OCI-LY7 (cell line): ENCODE measurements at regions not wholly inside any gene's neighbourhood (a gene's known extent, or its start where the extent isn't known, plus 50 kb on each side); places are given as distances from the start of the nearest gene placed in this dataset.

Experiments used
- BruUV-seq: library from RNA; stranded (reverse); fragments of 400-500 nt; replicated peaks from 2 replicates; lab custom pipeline; 2021; lab: Mats Ljungman, UMichigan
- CTCF ChIA-PET: fragments of 300-600 bp; sonication (Branson Sonifier 250); formaldehyde crosslinking; loops from one replicate; lab custom pipeline; 2022; ENCODE audit warnings: antibody characterized with exemption; ENCODE audit not compliant: unreplicated experiment; lab: Charles Lee
- POLR2A ChIA-PET: fragments of 300-600 bp; sonication (Branson Sonifier 250); formaldehyde crosslinking; loops from one replicate; lab custom pipeline; 2022; ENCODE audit warnings: antibody characterized with exemption; lab: Charles Lee
- DNase-seq: peaks from one replicate; pipeline ENCODE4 v3.0.0-alpha.2; 2015; ENCODE audit warnings: low spot score
- H2AFZ ChIP-seq: fragments of 200-600 bp; sonication (generic), shearing (Covaris generic); 2 replicates; pipeline ENCODE4 v1.6.1; 2014; ENCODE audit warnings: mild to moderate bottlenecking, antibody characterized with exemption, low read length, moderate library complexity
- H3K27ac ChIP-seq: fragments of 200-600 bp; sonication (generic); 2 replicates; pipeline ENCODE4 v1.5.1; 2014; ENCODE audit warnings: mixed run types, low read depth, mild to moderate bottlenecking, moderate library complexity, low read length, inconsistent platforms; ENCODE audit not compliant: poor library complexity, severe bottlenecking
- H3K36me3 ChIP-seq: fragments of 200-600 bp; sonication (generic); 2 replicates; pipeline ENCODE4 v1.6.1; 2014; ENCODE audit warnings: mild to moderate bottlenecking, antibody characterized with exemption, low read length, moderate library complexity, mixed read lengths; ENCODE audit not compliant: insufficient read depth
- H3K4me1 ChIP-seq: fragments of 200-600 bp; sonication (generic); 2 replicates; pipeline ENCODE4 v1.5.1; 2014; ENCODE audit warnings: mild to moderate bottlenecking, low read length; ENCODE audit not compliant: insufficient read depth, poor library complexity, severe bottlenecking
- H3K4me2 ChIP-seq: fragments of 200-600 bp; sonication (generic); 2 replicates; pipeline ENCODE4 v1.6.1; 2014; ENCODE audit warnings: mild to moderate bottlenecking, low read length
- H3K4me3 ChIP-seq: fragments of 200-600 bp; sonication (generic); 2 replicates; pipeline ENCODE4 v1.5.1; 2014; ENCODE audit warnings: mild to moderate bottlenecking, low read depth, low read length; ENCODE audit not compliant: poor library complexity, severe bottlenecking
- H3K79me2 ChIP-seq: fragments of 200-600 bp; sonication (generic); 2 replicates; pipeline ENCODE4 v1.6.1; 2016; ENCODE audit warnings: low read depth, mild to moderate bottlenecking, low read length, moderate library complexity, mixed read lengths; ENCODE audit not compliant: insufficient read depth
- H3K9me2 ChIP-seq: fragments of 200-600 bp; sonication (generic); 2 replicates; pipeline ENCODE4 v1.6.1; 2016; ENCODE audit warnings: mild to moderate bottlenecking, low read length, mixed read lengths; ENCODE audit not compliant: insufficient read depth
- H3K9me3 ChIP-seq: fragments of 200-600 bp; sonication (generic); 2 replicates; pipeline ENCODE4 v1.6.1; 2014; ENCODE audit warnings: mild to moderate bottlenecking, mixed run types, low read length, mixed read lengths
- H4K20me1 ChIP-seq: fragments of 200-600 bp; sonication (generic); 2 replicates; pipeline ENCODE4 v1.6.1; 2014; ENCODE audit warnings: mild to moderate bottlenecking, antibody characterized with exemption, low read length, moderate library complexity, mixed read lengths; ENCODE audit not compliant: insufficient read depth
- CTCF ChIP-seq: fragments of 200-600 bp; sonication (generic); conservative IDR thresholded peaks from 2 replicates; pipeline ENCODE4 v1.5.1; 2014; ENCODE audit warnings: mild to moderate bottlenecking, antibody characterized with exemption, low read length, moderate library complexity, mixed read lengths
- EZH2phosphoT487 ChIP-seq: fragments of 200-600 bp; sonication (generic); IDR thresholded peaks from 2 replicates; pipeline ENCODE4 v1.6.1; 2018; ENCODE audit warnings: low read depth, borderline replicate concordance, mild to moderate bottlenecking, mixed run types, antibody characterized with exemption, low read length, moderate library complexity, mixed read lengths
- intact Hi-C: fragments of 100-400 bp; cut with micrococcal nuclease; formaldehyde crosslinking; loops from one replicate; pipeline ENCODE4 v1.10.0; 2022; ENCODE audit not compliant: unreplicated experiment

GRCh38 chr10:111561124-111561523, 484.3 kb downstream of the ADRA2A start:
- Histone ChIP-seq H2AFZ (no peak overlapping the region), H3K36me3 (no peaks in the 10 kb centered on the region), H3K9me2 (no peaks in the 10 kb centered on the region), H3K9me3 (no peaks in the 10 kb centered on the region), H4K20me1 (no peaks in the 10 kb centered on the region), H3K27ac (no peak overlapping the region), H3K4me3 (no peak overlapping the region), H3K4me1 (no peaks in the 10 kb centered on the region), H3K79me2 (no peaks in the 10 kb centered on the region), H3K4me2 (no peak overlapping the region)
- CTCF ChIA-PET: no interaction called here
- POLR2A ChIA-PET: interaction anchor here (0.7 kb wide), 1 partner anchor 30 kb away, joined by 3 read pairs; no protein-coding TSS in a partner anchor
- intact Hi-C loops: no loop called here
- BruUV-seq: no TSS peak
- no peak for TF ChIP-seq EZH2phosphoT487
- TF ChIP-seq CTCF: no peak
- DNase-seq: no peak

GRCh38 chr10:111565542-111565941, 488.7 kb downstream of the ADRA2A start:
- ChIA-PET POLR2A (no interaction called here), CTCF (no interaction called here)
- Histone ChIP-seq H3K36me3 (no peaks in the 10 kb centered on the region), H3K9me3 (no peaks in the 10 kb centered on the region), H2AFZ (no peak overlapping the region), H3K4me2 (no peak overlapping the region), H3K9me2 (no peaks in the 10 kb centered on the region), H3K4me1 (no peaks in the 10 kb centered on the region), H3K4me3 (no peak overlapping the region), H4K20me1 (no peaks in the 10 kb centered on the region), H3K79me2 (no peaks in the 10 kb centered on the region), H3K27ac (no peak overlapping the region)
- no TSS peak for BruUV-seq
- TF ChIP-seq CTCF: no peak
- no peak for TF ChIP-seq EZH2phosphoT487
- DNase-seq: no peak
- intact Hi-C loops: no loop called here

- Histone ChIP-seq H3K4me2 (no peak overlapping the region), H4K20me1 (no peaks in the 10 kb centered on the region), H3K9me3 (no peaks in the 10 kb centered on the region), H3K9me2 (no peaks in the 10 kb centered on the region), H3K4me3 (no peak overlapping the region), H3K27ac (no peak overlapping the region), H3K4me1 (no peaks in the 10 kb centered on the region), H3K36me3 (no peaks in the 10 kb centered on the region), H2AFZ (no peak overlapping the region), H3K79me2 (no peaks in the 10 kb centered on the region)
- ChIA-PET POLR2A (interaction anchor here (0.6 kb wide), 1 partner anchor 19 kb away, joined by 3 read pairs; no protein-coding TSS in a partner anchor), CTCF (no interaction called here)
- no TSS peak for BruUV-seq
- intact Hi-C loops: no loop called here
- TF ChIP-seq CTCF: no peak
- TF ChIP-seq EZH2phosphoT487: no peak
- DNase-seq: no peak
These were observed 501.2 kb downstream of the ADRA2A start for GRCh38 chr10:111578076-111578475.
